Ecto neural progenitor cell (in vitro differentiated cells): ENCODE measurements at regions not wholly inside any gene's neighbourhood (a gene's known extent, or its start where the extent isn't known, plus 50 kb on each side); places are given as distances from the start of the nearest gene placed in this dataset.
"Not testable (repeated sequence)": the region's sequence is repeated elsewhere in the genome, so short reads cannot be mapped to it uniquely, and the experiment has no call there.

ENCODE experiments used
- DNase-seq: peaks from one replicate; pipeline ENCODE4 v3.0.0-alpha.2; 2018; ENCODE audit warnings: low spot score

- no peak for DNase-seq
Measured at GRCh38 chr18:10169814-10170213, 256.0 kb downstream of the VAPA start.

GRCh38 chr18:10170375-10170774, 256.6 kb downstream of the VAPA start:
- DNase-seq = no peak

DNA sequence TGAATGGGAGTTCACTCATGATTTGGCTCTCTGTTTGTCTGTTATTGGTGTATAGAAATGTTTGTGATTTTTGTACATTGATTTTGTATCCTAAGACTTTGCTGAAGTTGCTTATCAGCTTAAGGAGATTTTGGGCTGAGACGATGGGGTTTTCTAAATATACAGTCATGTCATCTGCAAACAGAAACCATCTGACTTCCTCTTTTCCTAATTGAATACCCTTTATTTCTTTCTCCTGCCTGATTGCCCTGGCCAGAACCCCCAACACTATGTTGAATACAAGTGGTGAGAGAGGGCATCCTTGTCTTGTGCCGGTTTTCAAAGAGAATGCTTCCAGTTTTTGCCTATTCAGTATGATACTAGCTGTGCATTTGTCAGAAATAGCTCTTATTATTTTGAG, 261.5 kb downstream of the VAPA start:
- not testable (repeated sequence) for DNase-seq

DNA sequence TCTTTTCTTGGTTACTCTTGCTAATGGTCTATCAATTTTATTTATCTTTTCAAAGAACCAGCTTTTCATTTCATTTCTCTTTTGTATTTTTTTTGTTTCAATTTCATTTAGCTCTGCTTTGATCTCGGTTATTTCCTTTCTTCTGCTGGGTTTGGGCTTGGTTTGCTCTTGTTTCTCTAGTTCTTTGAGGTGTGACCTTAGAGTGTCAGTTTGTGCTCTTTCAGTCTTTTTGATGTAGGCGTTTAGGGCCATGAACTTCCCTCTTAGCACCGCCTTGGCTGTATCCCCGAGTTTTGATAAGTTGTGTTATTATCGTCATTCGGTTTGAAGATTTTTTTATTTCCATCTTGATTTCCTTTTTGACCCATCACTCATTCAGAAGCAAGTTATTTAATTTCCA, 265.5 kb downstream of the VAPA start:
- not testable (repeated sequence) for DNase-seq

- DNase-seq = no peak
Measured at GRCh38 chr18:10182009-10182624, 268.3 kb downstream of the VAPA start.

GRCh38 chr18:10184776-10185175, 269.7 kb upstream of the APCDD1 start:
- no peak for DNase-seq

DNA sequence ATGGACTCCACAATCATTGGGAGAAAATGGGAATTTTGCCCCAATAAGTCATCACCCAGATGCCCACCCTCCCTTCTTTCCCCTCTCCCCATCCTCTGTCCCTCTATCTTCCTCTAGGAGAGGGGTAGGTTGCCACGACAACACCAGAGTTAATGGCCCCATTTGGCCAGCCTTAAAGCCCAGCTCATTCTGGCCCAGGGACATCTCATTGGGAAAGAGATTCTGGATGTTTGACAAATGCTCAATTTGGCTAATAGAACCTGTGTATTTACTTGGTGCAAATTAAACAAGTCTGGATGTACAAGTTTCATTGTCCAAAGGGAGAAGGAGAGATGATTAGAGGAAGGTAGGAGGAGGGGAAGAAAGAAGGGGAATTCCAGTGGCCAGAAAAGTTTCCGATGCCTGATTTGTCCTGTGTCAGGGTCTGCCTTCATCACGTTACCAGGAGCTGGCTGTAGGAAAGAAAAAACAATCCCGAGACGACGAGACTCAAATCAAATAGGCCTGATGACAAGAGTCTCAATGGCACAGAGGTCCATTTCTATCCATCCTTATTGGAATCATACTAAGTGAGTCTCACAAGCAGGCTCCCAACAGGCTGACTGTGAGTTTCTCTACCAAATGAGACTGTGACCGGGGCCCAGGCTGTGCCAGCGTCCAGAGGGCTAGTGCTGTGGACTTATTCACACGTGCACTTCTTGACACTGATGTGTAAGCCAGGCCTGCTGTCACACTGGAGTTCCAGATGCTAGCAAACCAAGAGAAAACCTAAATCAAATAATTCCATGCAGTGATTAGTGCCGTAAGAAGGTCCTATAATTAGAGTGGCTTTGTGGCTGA, 265.2 kb upstream of the APCDD1 start:
- DNase-seq = no peak

GRCh38 chr18:10190564-10190963, 263.9 kb upstream of the APCDD1 start:
- DNase-seq = no peak

DNA sequence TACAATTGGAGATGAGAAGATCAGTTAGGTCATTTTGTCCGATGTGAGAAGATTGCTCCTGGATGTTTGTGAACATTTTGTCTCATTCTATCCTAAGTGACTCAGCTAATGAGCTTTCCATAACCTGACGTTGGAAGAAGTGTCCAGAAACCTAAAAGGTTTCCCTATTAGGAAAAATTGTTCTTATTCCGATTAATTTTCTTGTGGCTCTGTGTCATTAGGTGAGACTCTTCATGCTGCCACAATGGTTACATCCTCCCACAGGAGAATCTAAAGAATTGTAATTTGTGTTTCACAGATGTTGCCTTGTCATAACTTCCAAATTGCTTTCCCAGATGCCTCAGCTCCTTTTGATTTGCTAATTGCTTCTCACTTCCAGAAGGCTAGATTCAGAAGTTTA, 261.0 kb upstream of the APCDD1 start:
- no peak for DNase-seq

- DNase-seq = no peak
Measured at GRCh38 chr18:10194592-10194991, 259.8 kb upstream of the APCDD1 start.

DNA sequence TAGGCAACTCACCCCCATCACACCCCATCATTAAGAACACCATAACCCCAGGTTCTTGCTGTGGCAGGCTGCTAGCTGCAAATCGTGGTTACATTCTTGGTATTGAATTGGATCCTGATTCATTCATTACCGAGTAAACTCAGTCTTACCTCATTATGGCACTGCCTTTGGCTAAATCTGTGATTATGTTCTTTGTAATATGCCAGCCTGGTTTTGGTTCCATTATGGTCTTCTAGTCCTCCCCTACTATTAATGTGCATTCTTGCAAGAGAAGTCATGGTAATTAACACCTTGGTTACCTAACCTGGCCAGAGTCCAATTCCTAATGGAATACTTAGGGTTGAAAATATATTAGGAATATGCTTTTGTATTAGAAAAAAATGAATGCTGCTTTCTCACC, 258.9 kb upstream of the APCDD1 start:
- no peak for DNase-seq

- no peak for DNase-seq
Measured at GRCh38 chr18:10197097-10197496, 257.3 kb upstream of the APCDD1 start.

GRCh38 chr18:10201226-10201625, 253.2 kb upstream of the APCDD1 start:
- DNase-seq = no peak

DNA sequence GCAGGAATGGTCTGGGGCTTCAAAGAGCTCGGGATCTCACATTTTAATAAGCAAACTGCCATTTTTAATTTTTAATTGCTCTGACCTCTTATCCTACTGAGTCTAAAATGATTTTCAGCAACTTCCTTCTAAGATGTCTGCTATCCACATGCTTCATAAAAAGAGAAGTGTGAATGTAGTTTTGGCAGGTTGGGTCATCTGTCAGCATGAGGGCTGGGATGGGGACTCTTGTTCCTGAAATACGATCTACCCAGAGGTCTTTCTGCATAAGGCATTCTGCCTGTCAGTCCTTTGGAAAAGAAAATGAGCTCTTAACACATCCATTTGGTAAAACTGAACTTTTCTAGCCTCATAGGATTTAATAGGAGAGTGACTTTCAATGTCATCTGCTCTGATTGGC, 252.8 kb upstream of the APCDD1 start:
- DNase-seq = no peak

DNA sequence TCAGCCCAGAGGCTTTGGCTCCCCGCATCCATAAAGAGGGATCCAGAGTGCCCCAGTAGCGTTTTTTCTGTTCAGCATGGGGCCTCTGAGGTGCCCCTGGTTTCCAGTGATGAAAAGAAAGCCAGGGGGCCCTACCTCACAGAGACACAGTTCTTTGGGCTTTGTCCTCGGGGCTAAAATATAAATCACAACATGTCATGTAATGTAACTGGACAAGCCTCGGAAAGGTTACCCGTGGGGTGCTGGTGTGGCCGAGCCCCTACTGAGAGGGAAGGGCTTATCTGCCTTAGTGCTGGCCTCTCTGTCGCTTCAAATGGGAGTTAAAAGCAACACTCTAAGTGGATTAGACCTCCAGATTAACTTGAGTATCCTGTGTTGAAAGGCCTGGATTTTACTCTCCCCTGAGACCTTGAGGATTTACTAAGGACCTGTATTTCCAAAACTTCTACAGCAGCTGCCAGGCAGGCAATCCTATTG, 251.6 kb upstream of the APCDD1 start:
- DNase-seq = peak; percentile 72

- DNase-seq = no peak
Measured at GRCh38 chr18:10205151-10205550, 249.3 kb upstream of the APCDD1 start.

GRCh38 chr18:10207682-10208345, 246.6 kb upstream of the APCDD1 start:
- no peak for DNase-seq

GRCh38 chr18:10209302-10209701, 245.1 kb upstream of the APCDD1 start:
- DNase-seq = no peak

GRCh38 chr18:10210057-10210633, 244.3 kb upstream of the APCDD1 start:
- no peak for DNase-seq

DNA sequence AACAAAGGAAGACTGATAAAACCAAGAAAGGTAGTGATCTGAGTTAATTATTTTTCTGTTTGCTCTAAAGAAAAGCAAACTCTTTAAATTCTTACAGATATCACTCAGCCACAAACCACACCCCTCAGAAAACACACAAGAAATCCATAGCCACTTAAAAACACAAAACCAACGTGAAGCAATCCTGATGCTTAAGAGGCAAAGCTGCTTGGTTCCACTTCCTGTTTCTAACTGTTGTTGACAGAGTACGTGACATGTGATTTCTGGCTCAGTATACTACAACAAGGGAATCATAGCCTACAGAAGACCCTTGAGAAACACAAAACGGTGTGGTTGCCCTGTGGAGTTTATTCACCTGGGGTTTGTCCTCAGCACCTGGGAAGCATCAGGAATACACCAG, 240.9 kb upstream of the APCDD1 start:
- DNase-seq = no peak

GRCh38 chr18:10215446-10215845, 239.0 kb upstream of the APCDD1 start:
- no peak for DNase-seq

DNA sequence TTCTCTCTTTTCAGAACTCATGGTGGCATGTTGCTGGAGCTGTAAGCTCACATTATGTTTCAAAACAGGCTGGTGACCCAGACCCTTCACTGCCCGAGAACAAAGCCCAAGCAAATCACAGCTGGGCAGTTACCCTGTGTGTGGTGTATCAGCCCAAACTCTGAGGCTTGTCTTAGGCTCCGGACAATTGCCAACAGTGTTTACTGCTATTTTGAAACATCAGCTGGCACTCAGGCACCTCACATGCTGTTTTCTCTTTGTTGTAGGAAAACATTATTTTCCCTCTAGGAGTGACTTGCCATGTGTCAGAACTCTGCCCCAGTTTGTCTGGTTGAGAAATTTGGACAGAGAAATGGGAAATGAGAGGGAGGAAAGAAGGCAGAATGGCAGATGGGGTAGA, 237.6 kb upstream of the APCDD1 start:
- DNase-seq = no peak

- no peak for DNase-seq
Measured at GRCh38 chr18:10217211-10217610, 237.2 kb upstream of the APCDD1 start.
